AG08395 (cell line): ENCODE measurements at regions not wholly inside any gene's neighbourhood (a gene's known extent, or its start where the extent isn't known, plus 50 kb on each side); places are given as distances from the start of the nearest gene placed in this dataset.

ENCODE experiments used
- DNase-seq: peaks from one replicate; pipeline ENCODE4 v3.0.0; 2012; ENCODE audit warnings: mixed read lengths, low spot score

DNA sequence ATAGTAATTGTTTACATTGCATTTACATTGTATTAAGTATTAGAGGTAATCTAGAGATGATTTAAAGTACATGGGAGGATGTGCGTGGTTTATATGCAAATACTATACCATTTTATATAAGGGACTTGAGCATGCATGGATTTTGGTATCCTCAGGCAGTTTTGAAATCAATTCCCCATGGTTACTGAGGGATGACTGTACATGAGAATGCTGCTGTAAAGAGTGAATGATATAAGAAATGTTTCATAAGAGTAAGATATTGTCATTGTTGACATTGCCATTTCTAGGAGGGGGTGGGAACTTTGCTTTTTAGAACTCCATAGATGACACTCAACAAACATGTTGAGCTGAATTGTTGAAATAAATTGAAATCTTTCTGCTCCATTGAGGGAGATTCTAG is 185.0 kb downstream of the SEMA6A start:
- no peak for DNase-seq

- no peak for DNase-seq
Observed at GRCh38 chr5:116388564-116389258, 185.9 kb downstream of the SEMA6A start.

GRCh38 chr5:116387738-116388137 is 186.9 kb downstream of the SEMA6A start:
- DNase-seq: no peak

DNA sequence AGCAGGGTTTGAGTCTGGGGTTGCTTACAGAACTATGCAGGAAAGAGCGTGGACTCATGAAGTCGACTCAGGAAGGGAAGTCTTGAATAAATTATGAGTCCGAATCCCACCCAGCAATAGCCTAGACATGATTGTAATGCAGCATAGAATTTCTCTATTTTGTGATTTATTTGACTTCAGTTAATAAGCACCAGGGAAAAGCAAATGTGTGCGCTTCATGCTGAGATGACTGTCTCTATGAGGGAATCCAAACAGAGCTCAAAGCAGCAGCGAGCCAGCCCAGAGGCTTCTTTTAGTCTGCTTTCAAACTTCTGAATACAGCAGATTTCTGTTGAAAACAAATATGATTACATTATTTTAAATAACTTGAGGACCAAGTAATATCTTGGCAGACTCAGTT is 188.0 kb downstream of the SEMA6A start:
- DNase-seq: no peak

- DNase-seq: no peak
Observed at GRCh38 chr5:116382874-116383266, 191.8 kb downstream of the SEMA6A start.

DNA sequence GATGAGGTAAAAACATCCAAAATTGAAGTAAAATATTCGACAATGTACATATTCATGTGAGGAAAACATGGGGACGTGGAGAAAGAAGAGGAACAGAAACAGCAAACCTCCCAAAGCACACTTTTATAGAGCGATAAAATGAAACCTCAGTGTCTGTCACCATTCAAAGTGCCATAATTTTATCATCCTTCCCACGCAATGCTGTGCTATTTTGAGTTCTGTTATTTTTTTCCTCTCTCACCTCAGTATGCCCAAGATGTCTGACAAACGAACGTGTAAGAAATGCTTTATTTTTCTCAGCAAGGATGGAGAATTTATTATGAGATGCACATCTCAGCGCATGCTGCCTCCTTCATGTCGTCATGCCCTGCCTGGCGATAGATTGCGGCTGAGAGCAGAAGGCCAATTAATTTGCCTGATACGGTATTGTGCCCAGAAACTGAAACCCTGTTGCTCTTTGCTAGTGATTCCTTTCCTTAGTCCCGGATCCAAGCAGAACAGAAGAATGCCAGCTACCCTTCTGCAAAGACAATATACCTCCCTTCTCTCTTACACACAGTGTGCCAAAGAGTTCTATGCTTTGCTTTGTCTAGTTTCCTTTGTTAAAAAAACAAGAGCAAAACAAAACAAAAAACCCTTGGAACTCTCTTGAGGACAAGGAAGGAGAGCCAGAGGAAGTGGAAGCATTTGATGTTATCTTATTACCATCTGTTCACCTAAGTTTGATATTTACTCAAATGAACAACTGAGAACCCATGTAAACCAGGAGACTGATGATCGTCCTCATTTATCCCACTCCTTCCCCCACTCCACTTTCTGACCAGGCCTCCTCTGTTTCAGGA is 192.4 kb downstream of the SEMA6A start:
- no peak for DNase-seq

- DNase-seq: no peak
Observed at GRCh38 chr5:116381201-116381600, 193.4 kb downstream of the SEMA6A start.

GRCh38 chr5:116380621-116381020 is 194.0 kb downstream of the SEMA6A start:
- DNase-seq: no peak

- DNase-seq: no peak
Observed at GRCh38 chr5:116379306-116379705, 195.3 kb downstream of the SEMA6A start.

DNA sequence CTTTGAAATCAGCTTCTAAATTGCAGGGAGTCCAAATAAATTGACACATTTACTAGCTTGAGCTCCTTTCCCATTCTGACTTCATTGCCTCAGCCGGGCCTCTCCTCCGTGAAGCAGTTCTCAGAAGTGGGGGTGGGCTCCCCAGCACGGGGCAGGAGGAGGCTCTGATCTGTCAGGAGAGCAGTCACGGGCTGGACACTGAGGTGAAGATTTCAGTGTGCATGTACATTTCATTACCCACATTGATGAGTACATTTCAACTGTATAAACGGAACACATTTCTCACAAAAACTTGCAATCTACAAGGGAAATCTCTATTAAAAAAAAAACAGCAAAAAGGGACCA is 195.9 kb downstream of the SEMA6A start:
- DNase-seq: no peak

GRCh38 chr5:116378007-116378776 is 196.4 kb downstream of the SEMA6A start:
- DNase-seq: no peak

DNA sequence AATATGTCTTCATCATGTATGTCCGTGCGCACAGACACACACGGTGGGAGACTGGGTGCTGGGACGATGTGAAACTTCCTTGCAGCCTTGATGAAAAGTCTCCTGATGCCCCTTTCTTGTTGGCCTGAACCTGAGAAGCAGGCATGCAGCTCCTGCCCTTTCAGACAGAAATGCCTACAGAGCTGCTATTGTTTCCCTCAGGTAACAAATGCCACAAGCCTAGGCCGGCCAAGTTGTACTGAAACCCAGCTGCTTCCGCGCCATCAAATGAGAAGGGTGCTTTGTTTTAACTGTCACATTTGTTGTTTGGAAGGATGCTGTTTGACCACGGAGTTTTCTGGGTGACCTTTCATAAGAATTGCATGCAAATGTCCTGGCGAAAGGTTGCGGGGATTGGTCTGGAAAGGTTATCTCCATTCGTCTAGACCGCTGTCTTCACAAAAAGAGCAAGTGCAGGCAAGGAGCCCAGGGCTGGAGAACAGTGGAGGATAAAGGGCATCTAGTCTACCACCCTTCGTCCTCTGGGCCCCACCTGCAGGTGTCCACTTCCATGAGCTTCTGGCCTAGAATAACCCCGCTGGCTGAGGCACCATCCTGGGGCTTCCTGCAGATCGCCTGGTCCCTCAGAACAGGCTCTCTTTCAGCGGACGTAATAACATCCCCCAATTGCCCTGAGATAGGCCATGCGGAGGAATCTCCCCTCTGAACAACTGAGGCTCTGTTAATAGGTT is 197.2 kb downstream of the SEMA6A start:
- DNase-seq: no peak

DNA sequence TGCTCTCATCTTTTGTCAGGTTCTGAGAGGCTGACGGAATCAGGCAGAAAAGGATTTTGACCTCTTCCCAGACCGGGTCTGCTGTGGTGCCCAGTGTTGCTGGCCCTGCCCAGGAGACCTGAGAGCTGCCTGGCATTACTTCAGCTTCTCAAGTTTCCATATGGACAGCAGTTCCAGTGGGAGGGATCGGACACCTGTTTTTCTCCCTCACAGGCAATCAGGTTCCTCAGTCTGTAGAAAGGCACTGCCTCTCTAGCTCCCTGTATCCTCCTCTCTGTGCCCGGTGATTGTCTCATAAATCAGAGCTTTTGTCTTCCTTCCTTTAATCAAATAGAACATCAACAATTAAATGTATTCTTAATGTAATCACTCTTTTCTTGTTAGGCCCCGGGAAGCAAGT is 198.7 kb downstream of the SEMA6A start:
- no peak for DNase-seq

GRCh38 chr5:116374434-116374852 is 200.2 kb downstream of the SEMA6A start:
- no peak for DNase-seq

- DNase-seq: no peak
Observed at GRCh38 chr5:116372931-116373597, 201.6 kb downstream of the SEMA6A start.

DNA sequence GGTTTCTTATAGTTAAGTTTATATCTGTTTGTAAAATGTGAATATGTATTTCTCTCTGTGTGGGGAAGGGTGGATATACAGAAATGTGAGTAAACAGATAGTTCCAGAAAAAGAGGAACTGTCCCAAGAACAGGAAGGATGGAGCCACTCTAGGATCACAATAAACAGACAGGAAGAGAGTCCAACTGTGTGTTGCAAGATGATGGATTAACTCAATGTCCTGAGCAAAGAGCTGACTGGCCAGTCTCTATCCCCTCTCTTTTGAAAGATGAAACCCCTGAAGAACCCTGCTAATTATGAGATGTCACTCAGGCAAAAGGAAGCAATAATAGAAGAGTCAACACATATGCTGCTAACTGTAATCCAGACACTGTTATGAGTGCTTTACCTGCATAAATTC is 202.7 kb downstream of the SEMA6A start:
- DNase-seq: no peak

DNA sequence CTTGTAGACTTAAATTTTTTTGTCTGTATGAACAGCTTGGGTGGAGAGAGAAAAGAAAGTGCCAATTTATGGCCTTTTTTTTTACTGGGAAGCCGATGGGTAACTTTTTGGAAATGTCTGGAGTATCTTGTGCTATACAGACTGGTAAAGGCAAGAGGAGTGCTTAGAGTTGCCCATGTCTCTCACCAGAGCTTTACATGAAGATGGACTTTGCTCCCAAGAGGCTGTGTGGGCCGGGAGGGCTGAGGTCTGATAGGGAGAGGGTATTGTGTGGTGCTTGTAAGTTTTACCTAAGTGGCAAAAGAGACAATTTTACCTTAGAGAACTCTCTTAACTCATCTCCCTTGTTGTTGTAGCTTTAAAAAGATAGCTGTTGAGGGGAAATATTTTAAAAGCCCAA is 203.2 kb downstream of the SEMA6A start:
- no peak for DNase-seq

- no peak for DNase-seq
Observed at GRCh38 chr5:116370886-116371285, 203.7 kb downstream of the SEMA6A start.

GRCh38 chr5:116370149-116370548 is 204.5 kb downstream of the SEMA6A start:
- DNase-seq: no peak

- DNase-seq: no peak
Observed at GRCh38 chr5:116365006-116365496, 209.6 kb downstream of the SEMA6A start.

- no peak for DNase-seq
Observed at GRCh38 chr5:116363780-116364179, 210.8 kb downstream of the SEMA6A start.
